SK-N-SH treated with all-trans-retinoic acid at 6 μM for 48 hours (cell line): ENCODE measurements at regions not wholly inside any gene's neighbourhood (a gene's known extent, or its start where the extent isn't known, plus 50 kb on each side); places are given as distances from the start of the nearest gene placed in this dataset.

Experiments used
- ATAC-seq: fragments of 200-7000 bp; cut with Tn5 transposase; 3 replicates; pipeline ENCODE4 v1.9.1; 2020; ENCODE audit warnings: mild to moderate bottlenecking, moderate library complexity
- ARNTL ChIP-seq: fragments of 450-650 bp; formaldehyde crosslinking; IDR thresholded peaks from 2 replicates; pipeline ENCODE4 v1.5.0; 2020; ENCODE audit warnings: low read depth, mild to moderate bottlenecking, moderate library complexity, borderline replicate concordance
- BACH2 ChIP-seq: fragments of 250-450 bp; sonication (Bioruptor Pico); IDR thresholded peaks from 2 replicates; pipeline ENCODE4 v1.9.0; 2021; ENCODE audit warnings: mild to moderate bottlenecking, borderline replicate concordance
- CREB5 ChIP-seq: fragments of 250-450 bp; sonication (Bioruptor Pico); IDR thresholded peaks from 2 replicates; pipeline ENCODE4 v1.5.1; 2020; ENCODE audit warnings: low read depth, mild to moderate bottlenecking, moderate library complexity
- CSRNP3 ChIP-seq: fragments of 250-450 bp; sonication (Bioruptor Pico); IDR thresholded peaks from 2 replicates; pipeline ENCODE4 v1.5.1; 2021; ENCODE audit warnings: mild to moderate bottlenecking, moderate library complexity
- ESRRG ChIP-seq: fragments of 250-450 bp; sonication (Bioruptor Pico); IDR thresholded peaks from 2 replicates; pipeline ENCODE4 v1.6.1; 2021; ENCODE audit warnings: mild to moderate bottlenecking
- GLIS3 ChIP-seq: fragments of 250-450 bp; sonication (Bioruptor Pico); IDR thresholded peaks from 2 replicates; pipeline ENCODE4 v1.5.0; 2020; ENCODE audit warnings: mild to moderate bottlenecking, moderate library complexity
- OSR1 ChIP-seq: fragments of 250-450 bp; sonication (Bioruptor Pico); IDR thresholded peaks from 2 replicates; pipeline ENCODE4 v1.8.0; 2022; ENCODE audit warnings: moderate library complexity, mild to moderate bottlenecking, inconsistent platforms
- PPARA ChIP-seq: fragments of 250-450 bp; sonication (Bioruptor Pico); IDR thresholded peaks from 2 replicates; pipeline ENCODE4 v1.5.0; 2020; ENCODE audit warnings: mild to moderate bottlenecking, borderline replicate concordance
- RARB ChIP-seq: fragments of 250-450 bp; sonication (Bioruptor Pico); IDR thresholded peaks from 2 replicates; pipeline ENCODE4 v1.8.0; 2021; ENCODE audit warnings: mild to moderate bottlenecking, moderate library complexity
- SNAI2 ChIP-seq: fragments of 250-450 bp; sonication (Bioruptor Pico); IDR thresholded peaks from 2 replicates; pipeline ENCODE4 v1.5.0; 2020; ENCODE audit warnings: mild to moderate bottlenecking, moderate library complexity
- TCF4 ChIP-seq: fragments of 250-450 bp; sonication (Bioruptor Pico); IDR thresholded peaks from 2 replicates; pipeline ENCODE4 v1.8.0; 2021; ENCODE audit warnings: mild to moderate bottlenecking, moderate library complexity, borderline replicate concordance
- TOX ChIP-seq: fragments of 250-450 bp; sonication (Bioruptor Pico); IDR thresholded peaks from 2 replicates; pipeline ENCODE4 v1.8.0; 2021; ENCODE audit warnings: mild to moderate bottlenecking, moderate library complexity, borderline replicate concordance
- TSHZ2 ChIP-seq: fragments of 250-450 bp; sonication (Bioruptor Pico); IDR thresholded peaks from 2 replicates; pipeline ENCODE4 v1.5.0; 2020; ENCODE audit warnings: mild to moderate bottlenecking, moderate library complexity
- ZC3H10 ChIP-seq: fragments of 250-450 bp; sonication (Bioruptor Pico); IDR thresholded peaks from 2 replicates; pipeline ENCODE4 v1.5.1; 2021; ENCODE audit warnings: mild to moderate bottlenecking, moderate library complexity
- ZFP3 ChIP-seq: fragments of 250-450 bp; sonication (Bioruptor Pico); IDR thresholded peaks from 2 replicates; pipeline ENCODE4 v1.5.0; 2020; ENCODE audit warnings: mild to moderate bottlenecking, moderate library complexity
- ZFP30 ChIP-seq: fragments of 450-650 bp; formaldehyde crosslinking; IDR thresholded peaks from 2 replicates; pipeline ENCODE4 v1.5.0; 2022; ENCODE audit warnings: mild to moderate bottlenecking, moderate library complexity
- ZNF565 ChIP-seq: fragments of 450-650 bp; formaldehyde crosslinking; conservative IDR thresholded peaks from 2 replicates; pipeline ENCODE4 v1.5.0; 2020; ENCODE audit warnings: low read depth, mild to moderate bottlenecking, moderate library complexity
- ZNF70 ChIP-seq: fragments of 450-650 bp; formaldehyde crosslinking; IDR thresholded peaks from 2 replicates; pipeline ENCODE4 v1.5.0; 2020; ENCODE audit warnings: mild to moderate bottlenecking, moderate library complexity
- ZNF8 ChIP-seq: fragments of 450-650 bp; formaldehyde crosslinking; IDR thresholded peaks from 2 replicates; pipeline ENCODE4 v1.5.0; 2020; ENCODE audit warnings: mild to moderate bottlenecking, moderate library complexity
- TF ChIP-seq, protein P1 (sequence below): fragments of 250-450 bp; sonication (Bioruptor Pico); IDR thresholded peaks from 2 replicates; pipeline ENCODE4 v1.8.0; 2021; ENCODE audit warnings: low read depth, mild to moderate bottlenecking, moderate library complexity, borderline replicate concordance

- ATAC-seq = no peak
- no peak for TF ChIP-seq ESRRG (CRISPR knock-in tag)
- TF ChIP-seq PPARA (CRISPR knock-in tag) = no peak
- no peak for TF ChIP-seq SNAI2 (CRISPR knock-in tag)
- TF ChIP-seq, all 23 proteins: peak for 0
Measured at GRCh38 chr21:24339406-24339805, 1267.9 kb downstream of the MRPL39 start.

- TF ChIP-seq ESRRG (CRISPR knock-in tag) (no peak), ZC3H10 (CRISPR knock-in tag) (no peak), ZNF8 (no peak), PPARA (CRISPR knock-in tag) (no peak), OSR1 (CRISPR knock-in tag) (no peak), GLIS3 (CRISPR knock-in tag) (no peak), ZNF70 (CRISPR knock-in tag) (no peak), ARNTL (CRISPR knock-in tag) (no peak), TOX (CRISPR knock-in tag) (no peak), ZNF565 (no peak), SNAI2 (CRISPR knock-in tag) (no peak), RARB (CRISPR knock-in tag) (no peak), TCF4 (no peak), ZFP3 (CRISPR knock-in tag) (no peak), CREB5 (CRISPR knock-in tag) (no peak), TSHZ2 (CRISPR knock-in tag) (no peak), CSRNP3 (CRISPR knock-in tag) (no peak)
- TF ChIP-seq, protein P1, sequence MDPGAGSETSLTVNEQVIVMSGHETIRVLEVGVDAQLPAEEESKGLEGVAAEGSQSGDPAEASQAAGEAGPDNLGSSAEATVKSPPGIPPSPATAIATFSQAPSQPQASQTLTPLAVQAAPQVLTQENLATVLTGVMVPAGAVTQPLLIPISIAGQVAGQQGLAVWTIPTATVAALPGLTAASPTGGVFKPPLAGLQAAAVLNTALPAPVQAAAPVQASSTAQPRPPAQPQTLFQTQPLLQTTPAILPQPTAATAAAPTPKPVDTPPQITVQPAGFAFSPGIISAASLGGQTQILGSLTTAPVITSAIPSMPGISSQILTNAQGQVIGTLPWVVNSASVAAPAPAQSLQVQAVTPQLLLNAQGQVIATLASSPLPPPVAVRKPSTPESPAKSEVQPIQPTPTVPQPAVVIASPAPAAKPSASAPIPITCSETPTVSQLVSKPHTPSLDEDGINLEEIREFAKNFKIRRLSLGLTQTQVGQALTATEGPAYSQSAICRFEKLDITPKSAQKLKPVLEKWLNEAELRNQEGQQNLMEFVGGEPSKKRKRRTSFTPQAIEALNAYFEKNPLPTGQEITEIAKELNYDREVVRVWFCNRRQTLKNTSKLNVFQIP (CRISPR knock-in tag) = no peak
- no peak for ATAC-seq
Measured at GRCh38 chr21:24336491-24336890, 1270.8 kb downstream of the MRPL39 start.

DNA sequence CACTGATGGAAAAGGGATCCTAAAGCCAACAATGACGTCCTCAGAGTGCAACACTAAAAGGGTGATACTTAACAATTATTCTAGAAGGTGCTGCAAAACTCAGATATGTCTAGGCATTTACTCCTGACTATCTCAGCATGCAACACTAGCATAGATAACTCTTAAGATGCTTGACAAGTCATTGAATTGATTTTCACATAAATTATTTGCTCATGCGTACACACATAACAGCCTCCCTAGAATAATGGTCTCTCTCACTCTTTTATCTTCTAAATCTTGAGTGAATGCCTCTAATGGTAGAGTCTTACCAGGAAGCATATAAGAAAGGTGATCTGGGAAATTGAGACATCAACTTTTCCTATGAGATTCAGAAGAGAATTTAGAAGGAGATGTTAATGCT is 1283.7 kb downstream of the MRPL39 start:
- ATAC-seq = no peak
- TF ChIP-seq CSRNP3 (CRISPR knock-in tag) (no peak), PPARA (CRISPR knock-in tag) (no peak), ZC3H10 (CRISPR knock-in tag) (no peak), ZFP30 (CRISPR knock-in tag) (no peak), RARB (CRISPR knock-in tag) (no peak), SNAI2 (CRISPR knock-in tag) (no peak), ESRRG (CRISPR knock-in tag) (no peak)

DNA sequence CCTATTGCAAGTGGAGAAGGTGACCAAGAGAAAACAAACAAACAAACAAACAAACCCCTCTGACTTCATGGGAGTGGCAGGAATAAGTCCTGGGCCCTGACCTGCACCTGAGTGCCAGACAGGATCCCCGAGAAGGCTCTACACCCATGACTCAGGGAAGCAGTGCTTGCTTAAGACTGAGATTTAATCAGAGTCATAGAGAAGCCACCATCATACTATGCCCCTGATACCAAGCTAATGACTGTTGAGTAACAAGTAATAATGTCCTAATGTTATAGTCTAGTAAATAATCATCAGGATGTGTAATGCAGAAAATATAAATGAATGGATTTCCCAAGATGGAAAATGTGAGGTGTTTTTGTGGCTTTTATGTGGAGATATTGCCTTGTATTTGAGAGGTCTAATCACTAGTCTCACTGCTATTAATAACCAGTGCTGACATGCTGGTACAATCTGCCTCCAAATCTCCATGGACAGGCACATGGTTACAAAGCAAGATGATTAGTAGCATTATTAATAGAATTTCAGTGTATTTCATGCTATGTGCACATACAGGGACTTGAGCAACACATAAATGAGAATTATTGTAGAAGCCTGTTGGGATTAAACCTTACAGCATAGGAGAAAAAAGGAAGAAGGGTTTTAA is 1290.9 kb downstream of the MRPL39 start:
- TF ChIP-seq TOX (CRISPR knock-in tag) (no peak), BACH2 (CRISPR knock-in tag) (no peak), ESRRG (CRISPR knock-in tag) (no peak)
- ATAC-seq = no peak
